AG10803 (cell line): ENCODE measurements at regions not wholly inside any gene's neighbourhood (a gene's known extent, or its start where the extent isn't known, plus 50 kb on each side); places are given as distances from the start of the nearest gene placed in this dataset.

Experiments
- DNase-seq: peaks from one replicate; pipeline ENCODE4 v3.0.0; 2010; ENCODE audit warnings: low read depth
- H3K4me3 ChIP-seq: 2 replicates; pipeline ENCODE4 v1.5.1; 2011; ENCODE audit warnings: mild to moderate bottlenecking, low read length, control low read depth
- CTCF ChIP-seq: conservative IDR thresholded peaks from 2 replicates; pipeline ENCODE4 v1.5.1; 2011; ENCODE audit warnings: mild to moderate bottlenecking, low read length, control low read depth, inconsistent platforms

DNA sequence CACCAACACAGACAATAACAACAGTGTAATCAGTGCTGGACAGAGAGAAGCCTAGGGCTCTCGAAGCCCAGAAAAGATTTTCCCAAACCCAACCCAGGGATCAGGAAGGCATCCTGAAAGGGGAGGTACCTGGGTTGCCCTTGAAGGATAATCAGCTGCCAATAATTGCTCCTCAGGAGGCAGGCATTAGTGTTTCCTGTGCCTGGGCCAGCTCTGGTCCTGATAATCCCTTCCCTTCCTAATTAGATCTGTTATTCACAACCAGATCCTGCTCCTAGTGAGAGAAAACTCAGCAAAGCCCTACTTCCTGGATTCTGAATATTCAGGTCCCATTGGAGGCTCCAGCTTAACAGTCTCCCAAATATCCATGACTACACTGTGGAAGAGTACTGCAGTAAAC is 117.4 kb downstream of the DMRTA2 start:
- no peak for DNase-seq
- no peak overlapping the region for H3K4me3 ChIP-seq
- no peak for TF ChIP-seq CTCF

- TF ChIP-seq CTCF, result no peak
- no peak for DNase-seq
- no peak overlapping the region for H3K4me3 ChIP-seq
These were observed 122.9 kb downstream of the DMRTA2 start for GRCh38 chr1:50300297-50300696.

- no peak for DNase-seq
- TF ChIP-seq CTCF, result no peak
These were observed 127.7 kb downstream of the DMRTA2 start for GRCh38 chr1:50295566-50295965.

DNA sequence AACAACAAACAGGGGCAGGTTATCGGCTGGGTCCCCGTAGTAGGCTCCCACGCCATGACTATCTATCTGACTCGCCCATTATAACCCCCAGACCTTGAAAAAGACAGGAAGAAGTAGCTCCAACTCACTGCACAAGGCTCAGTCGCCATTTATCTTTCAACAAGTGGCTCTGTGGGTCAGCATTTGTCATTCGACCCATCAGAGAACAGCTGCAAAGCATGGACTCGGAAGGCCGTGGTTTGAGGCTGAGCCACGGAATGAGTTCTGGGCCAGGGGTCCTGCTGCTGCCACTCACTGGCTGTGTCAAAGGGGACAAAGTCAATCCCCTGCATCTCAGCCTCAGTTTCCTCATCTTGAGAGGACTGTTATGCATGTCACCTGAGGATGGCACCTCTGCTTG is 131.0 kb downstream of the DMRTA2 start:
- no peak for TF ChIP-seq CTCF
- no peak for DNase-seq
- no peak overlapping the region for H3K4me3 ChIP-seq

More at GRCh38 chr1:50295566-50295965, 127.7 kb downstream of the DMRTA2 start:
- no peak overlapping the region for H3K4me3 ChIP-seq

- no peak for DNase-seq
- H3K4me3 ChIP-seq, result no peak overlapping the region
- TF ChIP-seq CTCF, result no peak
These were observed 133.7 kb downstream of the DMRTA2 start for GRCh38 chr1:50289495-50289894.

DNA sequence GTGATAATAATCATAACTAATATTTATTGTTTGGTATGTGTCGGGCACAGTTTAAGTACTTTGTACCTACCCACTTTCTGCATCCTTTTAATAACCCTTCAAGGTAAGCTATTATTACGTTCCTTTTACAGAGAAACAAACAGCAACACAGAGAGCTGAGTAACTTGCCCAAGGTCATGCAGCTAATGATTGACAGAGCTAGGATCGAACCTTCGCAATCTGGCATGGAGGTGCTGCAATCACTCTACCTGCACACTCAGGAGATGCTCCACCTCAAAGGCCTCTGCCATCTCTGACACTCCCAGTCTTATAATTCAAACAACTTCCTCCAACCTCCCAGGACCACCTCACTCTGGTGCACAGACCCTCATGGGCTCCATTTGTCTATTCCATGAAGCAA is 137.2 kb downstream of the DMRTA2 start:
- H3K4me3 ChIP-seq, result no peak overlapping the region
- no peak for DNase-seq
- TF ChIP-seq CTCF, result no peak

- DNase-seq, result no peak
- H3K4me3 ChIP-seq, result no peak overlapping the region
- TF ChIP-seq CTCF, result no peak
These were observed 143.5 kb downstream of the DMRTA2 start for GRCh38 chr1:50279622-50280330.
